ENCODE measurements at regions not wholly inside any gene's neighbourhood (a gene's known extent, or its start where the extent isn't known, plus 50 kb on each side); places are given as distances from the start of the nearest gene placed in this dataset.

GRCh38 chr10:128901236-128901635 lies 565.8 kb upstream of the MGMT start:
- no peaks in the 10 kb centered on the region for H3K36me3 ChIP-seq (replicated peaks; ENCODE audit: insufficient read depth, low read depth)
- H3K4me2 ChIP-seq: no peak overlapping the region
- no peaks in the 10 kb centered on the region for H3K4me1 ChIP-seq (ENCODE audit: insufficient read depth)
- H3K27ac ChIP-seq: no peak overlapping the region
- no peaks in the 10 kb centered on the region for H3K9me2 ChIP-seq (replicated peaks; ENCODE audit: insufficient read depth)
- H3K4me3 ChIP-seq: no peak overlapping the region
- no peak overlapping the region for H2AFZ ChIP-seq
- H3K79me2 ChIP-seq: no peaks in the 10 kb centered on the region
- no peaks in the 10 kb centered on the region for H3K9me3 ChIP-seq (ENCODE audit: low read depth)
- no peaks in the 10 kb centered on the region for H4K20me1 ChIP-seq (ENCODE audit: insufficient read depth, poor library complexity, severe bottlenecking)
- no peak for TF ChIP-seq EZH2phosphoT487 (IDR thresholded peaks at IDR 0.05; ENCODE audit: low read depth, severe bottlenecking, unreplicated experiment)
- TF ChIP-seq EZH2 (IDR thresholded peaks at IDR 0.05; ENCODE audit: borderline replicate concordance): no peak
- TF ChIP-seq CTCF (IDR thresholded peaks at IDR 0.05; ENCODE audit: poor library complexity): no peak
- H3K27me3 ChIP-seq: peaks cover 29% of the 10 kb centered on the region
- DNase-seq (ENCODE audit: low spot score): no peak

- no peak for TF ChIP-seq CTCF (IDR thresholded peaks at IDR 0.05; ENCODE audit: poor library complexity)
- Histone ChIP-seq H3K27ac (no peak overlapping the region), H2AFZ (no peak overlapping the region), H3K4me3 (no peak overlapping the region), H3K27me3 (peaks cover 24% of the 10 kb centered on the region), H3K79me2 (no peaks in the 10 kb centered on the region), H4K20me1 (ENCODE audit: insufficient read depth, poor library complexity, severe bottlenecking) (no peaks in the 10 kb centered on the region), H3K9me3 (ENCODE audit: low read depth) (no peaks in the 10 kb centered on the region), H3K36me3 (replicated peaks; ENCODE audit: insufficient read depth, low read depth) (no peaks in the 10 kb centered on the region), H3K4me2 (no peak overlapping the region), H3K4me1 (ENCODE audit: insufficient read depth) (no peaks in the 10 kb centered on the region), H3K9me2 (replicated peaks; ENCODE audit: insufficient read depth) (no peaks in the 10 kb centered on the region)
- no peak for DNase-seq (ENCODE audit: low spot score)
- WGBS (ENCODE audit: low lambda C conversion rate, missing lambda C conversion rate): 69% methylated on average over 2 of the region's 2 CpGs
Measured at GRCh38 chr10:128902031-128902710, 564.9 kb upstream of the MGMT start.

GRCh38 chr10:128907155-128907941 lies 559.7 kb upstream of the MGMT start:
- H3K9me2 ChIP-seq (replicated peaks; ENCODE audit: insufficient read depth): no peaks in the 10 kb centered on the region
- H3K4me2 ChIP-seq: no peak overlapping the region
- no peak overlapping the region for H2AFZ ChIP-seq
- peak overlapping the region; percentile 23 for H3K27ac ChIP-seq
- peaks cover 4% of the 10 kb centered on the region for H3K27me3 ChIP-seq
- peaks cover 8% of the 10 kb centered on the region for H3K4me1 ChIP-seq (ENCODE audit: insufficient read depth)
- no peaks in the 10 kb centered on the region for H3K79me2 ChIP-seq
- DNase-seq (ENCODE audit: low spot score): no peak
- H4K20me1 ChIP-seq (ENCODE audit: insufficient read depth, poor library complexity, severe bottlenecking): no peaks in the 10 kb centered on the region
- no peak overlapping the region for H3K4me3 ChIP-seq
- H3K9me3 ChIP-seq (ENCODE audit: low read depth): no peaks in the 10 kb centered on the region
- TF ChIP-seq EZH2 (IDR thresholded peaks at IDR 0.05; ENCODE audit: borderline replicate concordance) (no peak), CTCF (IDR thresholded peaks at IDR 0.05; ENCODE audit: poor library complexity) (no peak), EZH2phosphoT487 (IDR thresholded peaks at IDR 0.05; ENCODE audit: low read depth, severe bottlenecking, unreplicated experiment) (no peak)
- H3K36me3 ChIP-seq (replicated peaks; ENCODE audit: insufficient read depth, low read depth): no peaks in the 10 kb centered on the region
- 72% methylated on average over 20 of the region's 20 CpGs for WGBS (ENCODE audit: low lambda C conversion rate, missing lambda C conversion rate)
